ENCODE measurements at regions not wholly inside any gene's neighbourhood (a gene's known extent, or its start where the extent isn't known, plus 50 kb on each side); places are given as distances from the start of the nearest gene placed in this dataset.

DNA sequence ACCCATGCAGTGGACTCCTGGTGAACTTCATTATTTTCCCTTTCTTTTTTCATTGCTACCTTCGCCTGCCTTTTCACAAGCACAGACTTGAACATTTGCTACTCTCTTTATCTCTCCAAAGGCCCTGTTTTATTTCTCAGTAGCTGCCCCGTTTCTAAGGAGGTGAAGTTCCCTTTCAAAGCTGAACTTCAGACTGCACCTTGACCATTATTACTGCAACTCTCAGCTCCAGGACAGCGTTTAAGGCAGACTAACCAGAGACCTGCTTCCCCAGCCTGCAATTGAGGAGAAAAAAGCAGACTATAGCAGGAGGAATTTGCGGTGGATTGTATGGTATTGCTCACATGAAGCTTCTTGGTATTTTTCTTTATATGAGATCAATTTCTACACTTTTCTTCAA is 460.7 kb downstream of the CBLN4 start:
- Histone ChIP-seq H3K4me1 (ENCODE audit: insufficient read depth, low read length) (no peaks in the 10 kb centered on the region), H4K5ac (ENCODE audit: insufficient read length, low read depth, low read length) (no peak overlapping the region), H2BK15ac (ENCODE audit: low read depth, low read length) (no peak overlapping the region), H3K27me3 (ENCODE audit: insufficient read depth, low read length) (no peaks in the 10 kb centered on the region), H4K8ac (replicated peaks; ENCODE audit: insufficient read length, low read depth, low read length) (no peak overlapping the region), H3K56ac (ENCODE audit: insufficient read length, low read depth, low read length) (no peak overlapping the region), H4K20me1 (ENCODE audit: control insufficient read depth, insufficient read depth, insufficient read length) (no peaks in the 10 kb centered on the region), H3K23ac (ENCODE audit: insufficient read length, low read depth, low read length) (no peak overlapping the region), H2AFZ (ENCODE audit: low read length) (no peak overlapping the region), H3K27ac (ENCODE audit: insufficient read length, low read depth, low read length) (no peak overlapping the region), H2BK5ac (ENCODE audit: insufficient read length, low read length) (no peak overlapping the region), H2AK5ac (ENCODE audit: insufficient read length, low read length) (no peak overlapping the region), H3K23me2 (ENCODE audit: insufficient read length, low read depth, low read length, poor library complexity, severe bottlenecking) (no peaks in the 10 kb centered on the region), H3K14ac (ENCODE audit: insufficient read depth, low read length) (no peak overlapping the region), H3K4ac (ENCODE audit: low read depth, low read length) (no peak overlapping the region), H2BK20ac (ENCODE audit: low read depth, low read length, poor library complexity, severe bottlenecking) (no peak overlapping the region), H3K9me3 (ENCODE audit: control insufficient read depth, low read depth, low read length) (no peaks in the 10 kb centered on the region), H4K91ac (ENCODE audit: insufficient read length, low read depth, low read length) (no peak overlapping the region), H2BK120ac (ENCODE audit: low read depth, low read length, poor library complexity, severe bottlenecking) (no peak overlapping the region), H3K79me1 (ENCODE audit: insufficient read depth, low read depth, low read length, poor library complexity, severe bottlenecking) (no peaks in the 10 kb centered on the region), H3K79me2 (ENCODE audit: insufficient read depth, low read length) (no peaks in the 10 kb centered on the region), H3K18ac (ENCODE audit: insufficient read length, low read depth, low read length) (no peak overlapping the region), H3K9ac (ENCODE audit: extremely low read depth, insufficient read length, low read length) (no peak overlapping the region), H3K4me2 (ENCODE audit: insufficient read depth, insufficient read length, low read length) (no peak overlapping the region), H3T11ph (ENCODE audit: low read length) (no peak overlapping the region), H2BK12ac (ENCODE audit: insufficient read length, low read depth, low read length) (no peak overlapping the region)
- Mint-ChIP-seq H3K36me3 (ENCODE audit: insufficient read depth in 1 of 3, low read depth in 3 of 3) (no peaks in the 10 kb centered on the region), H3K27ac (no peak overlapping the region), H3K4me3 (no peak overlapping the region), H3K4me1 (peaks cover 0 to 6% of the 10 kb centered on the region in 2 experiments; a peak in 1 of 4 replicates), H3K27me3 (ENCODE audit: low read depth) (no peaks in the 10 kb centered on the region), H3K9me3 (no peaks in the 10 kb centered on the region; a peak in 2 of 5 replicates)
- no peak for DNase-seq
- WGBS (ENCODE audit: extremely low coverage, insufficient read length, low lambda C conversion rate) = no CpG with 5 or more reads among the region's 4 CpGs
- TF ChIP-seq, protein P1, sequence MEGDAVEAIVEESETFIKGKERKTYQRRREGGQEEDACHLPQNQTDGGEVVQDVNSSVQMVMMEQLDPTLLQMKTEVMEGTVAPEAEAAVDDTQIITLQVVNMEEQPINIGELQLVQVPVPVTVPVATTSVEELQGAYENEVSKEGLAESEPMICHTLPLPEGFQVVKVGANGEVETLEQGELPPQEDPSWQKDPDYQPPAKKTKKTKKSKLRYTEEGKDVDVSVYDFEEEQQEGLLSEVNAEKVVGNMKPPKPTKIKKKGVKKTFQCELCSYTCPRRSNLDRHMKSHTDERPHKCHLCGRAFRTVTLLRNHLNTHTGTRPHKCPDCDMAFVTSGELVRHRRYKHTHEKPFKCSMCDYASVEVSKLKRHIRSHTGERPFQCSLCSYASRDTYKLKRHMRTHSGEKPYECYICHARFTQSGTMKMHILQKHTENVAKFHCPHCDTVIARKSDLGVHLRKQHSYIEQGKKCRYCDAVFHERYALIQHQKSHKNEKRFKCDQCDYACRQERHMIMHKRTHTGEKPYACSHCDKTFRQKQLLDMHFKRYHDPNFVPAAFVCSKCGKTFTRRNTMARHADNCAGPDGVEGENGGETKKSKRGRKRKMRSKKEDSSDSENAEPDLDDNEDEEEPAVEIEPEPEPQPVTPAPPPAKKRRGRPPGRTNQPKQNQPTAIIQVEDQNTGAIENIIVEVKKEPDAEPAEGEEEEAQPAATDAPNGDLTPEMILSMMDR (conservative IDR thresholded peaks at IDR 0.05) = no peak

All from H9 (cell line).